ENCODE measurements at regions not wholly inside any gene's neighbourhood (a gene's known extent, or its start where the extent isn't known, plus 50 kb on each side); places are given as distances from the start of the nearest gene placed in this dataset.
"Not testable (repeated sequence)": the region's sequence is repeated elsewhere in the genome, so short reads cannot be mapped to it uniquely, and the experiment has no call there.

GRCh38 chr3:177249203-177249602 is 51.9 kb upstream of the TBL1XR1 start:
- FAIRE-seq (no peak), DNase-seq (ENCODE audit: insufficient read length, low spot score) (no peak)
- TF ChIP-seq, protein P1, sequence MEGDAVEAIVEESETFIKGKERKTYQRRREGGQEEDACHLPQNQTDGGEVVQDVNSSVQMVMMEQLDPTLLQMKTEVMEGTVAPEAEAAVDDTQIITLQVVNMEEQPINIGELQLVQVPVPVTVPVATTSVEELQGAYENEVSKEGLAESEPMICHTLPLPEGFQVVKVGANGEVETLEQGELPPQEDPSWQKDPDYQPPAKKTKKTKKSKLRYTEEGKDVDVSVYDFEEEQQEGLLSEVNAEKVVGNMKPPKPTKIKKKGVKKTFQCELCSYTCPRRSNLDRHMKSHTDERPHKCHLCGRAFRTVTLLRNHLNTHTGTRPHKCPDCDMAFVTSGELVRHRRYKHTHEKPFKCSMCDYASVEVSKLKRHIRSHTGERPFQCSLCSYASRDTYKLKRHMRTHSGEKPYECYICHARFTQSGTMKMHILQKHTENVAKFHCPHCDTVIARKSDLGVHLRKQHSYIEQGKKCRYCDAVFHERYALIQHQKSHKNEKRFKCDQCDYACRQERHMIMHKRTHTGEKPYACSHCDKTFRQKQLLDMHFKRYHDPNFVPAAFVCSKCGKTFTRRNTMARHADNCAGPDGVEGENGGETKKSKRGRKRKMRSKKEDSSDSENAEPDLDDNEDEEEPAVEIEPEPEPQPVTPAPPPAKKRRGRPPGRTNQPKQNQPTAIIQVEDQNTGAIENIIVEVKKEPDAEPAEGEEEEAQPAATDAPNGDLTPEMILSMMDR (IDR thresholded peaks at IDR 0.05; ENCODE audit: insufficient read depth, missing control alignments): no peak

- FAIRE-seq: no peak
- TF ChIP-seq, protein P1 (IDR thresholded peaks at IDR 0.05; ENCODE audit: insufficient read depth, missing control alignments): no peak
- no peak for DNase-seq (ENCODE audit: insufficient read length, low spot score)
Observed at GRCh38 chr3:177250151-177250550, 52.9 kb upstream of the TBL1XR1 start.

DNA sequence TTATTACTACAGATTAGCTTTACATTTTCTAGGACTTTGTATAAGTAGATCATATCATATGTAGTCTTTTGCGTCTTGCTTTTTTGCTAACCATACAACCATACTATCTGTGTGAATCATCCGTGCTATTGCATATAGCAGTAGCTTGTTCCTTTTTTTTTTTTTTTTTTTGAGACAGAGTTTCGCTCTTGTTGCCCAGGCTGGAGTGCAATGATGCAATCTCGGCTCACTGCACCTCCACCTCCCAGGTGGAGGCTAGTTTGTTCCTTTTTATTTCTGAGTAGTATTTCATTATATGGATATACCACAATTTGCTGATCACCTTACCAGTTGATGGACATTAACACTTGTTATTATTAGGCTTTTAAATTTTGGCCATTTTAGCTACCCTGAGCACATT is 54.5 kb upstream of the TBL1XR1 start:
- DNase-seq (ENCODE audit: insufficient read length, low spot score) (no peak), FAIRE-seq (no peak)
- TF ChIP-seq, protein P1 (IDR thresholded peaks at IDR 0.05; ENCODE audit: insufficient read depth, missing control alignments): no peak

GRCh38 chr3:177257006-177257405 is 59.7 kb upstream of the TBL1XR1 start:
- no peak for FAIRE-seq
- no peak for DNase-seq (ENCODE audit: insufficient read length, low spot score)
- TF ChIP-seq, protein P1 (IDR thresholded peaks at IDR 0.05; ENCODE audit: insufficient read depth, missing control alignments): no peak

DNA sequence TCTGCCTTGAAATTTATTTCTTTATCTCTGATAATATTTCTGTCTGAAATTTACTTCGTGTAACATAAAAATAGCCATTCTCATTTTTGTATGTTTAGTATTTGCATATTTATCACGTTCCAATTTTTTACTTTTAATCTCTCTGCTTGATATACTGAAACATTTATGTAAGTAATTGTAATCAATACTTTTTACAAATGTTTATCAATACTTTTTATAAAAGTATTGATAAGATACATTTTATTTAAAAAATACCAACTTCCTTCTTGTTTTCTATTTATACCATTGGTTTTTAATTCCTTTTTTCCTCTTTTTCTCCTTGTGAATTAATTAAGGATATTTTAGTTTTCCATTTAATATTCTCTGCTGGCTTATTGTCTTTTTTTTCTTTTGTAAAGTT is 60.3 kb upstream of the TBL1XR1 start:
- DNase-seq (ENCODE audit: insufficient read length, low spot score) (no peak), FAIRE-seq (no peak)
- TF ChIP-seq, protein P1 (IDR thresholded peaks at IDR 0.05; ENCODE audit: insufficient read depth, missing control alignments): no peak

DNA sequence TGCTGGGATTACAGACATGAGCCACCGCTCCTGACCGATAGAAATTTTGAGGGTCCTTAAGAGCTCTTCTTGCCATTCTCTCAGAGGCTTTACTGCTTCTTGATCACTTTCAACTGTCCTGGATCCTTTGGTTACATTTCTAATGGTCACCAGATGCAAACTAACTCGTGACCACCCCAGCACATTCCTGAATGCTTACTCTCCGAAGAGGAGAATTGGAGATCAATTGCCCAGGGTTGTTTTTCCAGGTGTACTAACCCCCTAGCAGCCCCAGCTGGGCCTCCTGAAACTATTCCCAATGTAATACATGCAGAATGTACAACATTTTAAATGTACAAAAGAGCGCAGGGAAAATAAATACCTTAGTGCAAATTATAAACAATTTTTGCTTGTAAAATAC is 65.1 kb upstream of the TBL1XR1 start:
- TF ChIP-seq, protein P1 (IDR thresholded peaks at IDR 0.05; ENCODE audit: insufficient read depth, missing control alignments): no peak
- FAIRE-seq (no peak), DNase-seq (ENCODE audit: insufficient read length, low spot score) (no peak)

GRCh38 chr3:177263615-177264368 is 66.5 kb upstream of the TBL1XR1 start:
- TF ChIP-seq, protein P1 (IDR thresholded peaks at IDR 0.05; ENCODE audit: insufficient read depth, missing control alignments): no peak

DNA sequence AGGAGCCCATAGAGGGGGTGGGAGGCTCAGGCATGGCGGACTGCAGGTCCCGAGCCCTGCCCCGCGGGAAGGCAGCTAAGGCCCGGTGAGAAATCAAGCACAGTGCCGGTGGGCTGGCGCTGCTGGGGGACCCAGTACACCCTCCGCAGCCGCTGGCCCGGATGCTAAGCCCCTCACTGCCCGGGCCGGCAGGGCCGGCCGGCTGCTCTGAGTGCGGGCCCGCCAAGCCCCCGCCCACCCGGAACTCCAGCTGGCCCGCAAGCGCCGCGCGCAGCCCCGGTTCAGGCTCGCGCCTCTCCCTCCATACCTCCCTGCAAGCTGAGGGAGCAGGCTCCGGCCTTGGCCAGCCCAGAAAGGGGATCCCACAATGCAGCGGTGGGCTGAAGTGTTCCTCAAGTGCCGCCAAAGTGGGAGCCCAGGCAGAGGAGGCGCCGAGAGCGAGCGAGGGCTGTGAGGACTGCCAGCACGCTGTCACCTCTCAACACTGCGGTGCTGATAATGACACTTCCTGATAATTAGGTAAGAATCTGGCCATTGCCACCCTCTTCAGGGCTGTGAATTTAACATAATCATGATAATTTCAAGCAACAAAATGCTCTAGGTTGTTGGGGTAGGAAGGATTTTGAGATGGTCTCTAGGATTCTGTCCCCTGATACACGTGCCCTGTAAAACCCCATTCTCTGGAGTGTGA is 74.7 kb upstream of the TBL1XR1 start:
- DNase-seq (ENCODE audit: insufficient read length, low spot score); FAIRE-seq: not testable (repeated sequence)

More at GRCh38 chr3:177263615-177264368, 66.5 kb upstream of the TBL1XR1 start:
- DNase-seq (ENCODE audit: insufficient read length, low spot score) (no peak), FAIRE-seq (no peak)
